ENCODE measurements at regions not wholly inside any gene's neighbourhood (a gene's known extent, or its start where the extent isn't known, plus 50 kb on each side); places are given as distances from the start of the nearest gene placed in this dataset.

DNA sequence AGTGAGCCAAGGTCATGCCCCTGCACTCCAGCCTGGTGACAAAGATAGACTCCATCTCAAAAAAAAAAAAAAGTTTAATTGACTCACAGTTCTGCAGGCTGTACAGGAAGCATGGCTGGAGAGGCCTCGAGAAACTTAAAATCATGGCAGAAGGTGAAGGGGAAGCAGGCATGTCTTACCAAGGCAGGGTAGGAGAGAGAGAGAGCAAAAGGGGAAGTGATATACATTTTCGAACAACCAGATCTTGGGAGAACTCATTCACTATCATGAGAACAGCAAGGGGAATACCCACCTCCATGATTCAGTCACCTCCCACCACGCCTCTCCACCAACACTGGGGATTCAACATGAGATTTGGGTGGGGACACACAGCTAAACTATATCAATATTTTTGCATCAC lies 315.2 kb upstream of the HTR2C start:
- TF ChIP-seq, protein P1, sequence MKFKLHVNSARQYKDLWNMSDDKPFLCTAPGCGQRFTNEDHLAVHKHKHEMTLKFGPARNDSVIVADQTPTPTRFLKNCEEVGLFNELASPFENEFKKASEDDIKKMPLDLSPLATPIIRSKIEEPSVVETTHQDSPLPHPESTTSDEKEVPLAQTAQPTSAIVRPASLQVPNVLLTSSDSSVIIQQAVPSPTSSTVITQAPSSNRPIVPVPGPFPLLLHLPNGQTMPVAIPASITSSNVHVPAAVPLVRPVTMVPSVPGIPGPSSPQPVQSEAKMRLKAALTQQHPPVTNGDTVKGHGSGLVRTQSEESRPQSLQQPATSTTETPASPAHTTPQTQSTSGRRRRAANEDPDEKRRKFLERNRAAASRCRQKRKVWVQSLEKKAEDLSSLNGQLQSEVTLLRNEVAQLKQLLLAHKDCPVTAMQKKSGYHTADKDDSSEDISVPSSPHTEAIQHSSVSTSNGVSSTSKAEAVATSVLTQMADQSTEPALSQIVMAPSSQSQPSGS (CRISPR knock-in tag; IDR thresholded peaks at IDR 0.05): no peak
- TF ChIP-seq, protein P2, sequence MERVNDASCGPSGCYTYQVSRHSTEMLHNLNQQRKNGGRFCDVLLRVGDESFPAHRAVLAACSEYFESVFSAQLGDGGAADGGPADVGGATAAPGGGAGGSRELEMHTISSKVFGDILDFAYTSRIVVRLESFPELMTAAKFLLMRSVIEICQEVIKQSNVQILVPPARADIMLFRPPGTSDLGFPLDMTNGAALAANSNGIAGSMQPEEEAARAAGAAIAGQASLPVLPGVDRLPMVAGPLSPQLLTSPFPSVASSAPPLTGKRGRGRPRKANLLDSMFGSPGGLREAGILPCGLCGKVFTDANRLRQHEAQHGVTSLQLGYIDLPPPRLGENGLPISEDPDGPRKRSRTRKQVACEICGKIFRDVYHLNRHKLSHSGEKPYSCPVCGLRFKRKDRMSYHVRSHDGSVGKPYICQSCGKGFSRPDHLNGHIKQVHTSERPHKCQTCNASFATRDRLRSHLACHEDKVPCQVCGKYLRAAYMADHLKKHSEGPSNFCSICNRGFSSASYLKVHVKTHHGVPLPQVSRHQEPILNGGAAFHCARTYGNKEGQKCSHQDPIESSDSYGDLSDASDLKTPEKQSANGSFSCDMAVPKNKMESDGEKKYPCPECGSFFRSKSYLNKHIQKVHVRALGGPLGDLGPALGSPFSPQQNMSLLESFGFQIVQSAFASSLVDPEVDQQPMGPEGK (CRISPR knock-in tag; IDR thresholded peaks at IDR 0.05; ENCODE audit: borderline replicate concordance): no peak
- TF ChIP-seq, protein P3, sequence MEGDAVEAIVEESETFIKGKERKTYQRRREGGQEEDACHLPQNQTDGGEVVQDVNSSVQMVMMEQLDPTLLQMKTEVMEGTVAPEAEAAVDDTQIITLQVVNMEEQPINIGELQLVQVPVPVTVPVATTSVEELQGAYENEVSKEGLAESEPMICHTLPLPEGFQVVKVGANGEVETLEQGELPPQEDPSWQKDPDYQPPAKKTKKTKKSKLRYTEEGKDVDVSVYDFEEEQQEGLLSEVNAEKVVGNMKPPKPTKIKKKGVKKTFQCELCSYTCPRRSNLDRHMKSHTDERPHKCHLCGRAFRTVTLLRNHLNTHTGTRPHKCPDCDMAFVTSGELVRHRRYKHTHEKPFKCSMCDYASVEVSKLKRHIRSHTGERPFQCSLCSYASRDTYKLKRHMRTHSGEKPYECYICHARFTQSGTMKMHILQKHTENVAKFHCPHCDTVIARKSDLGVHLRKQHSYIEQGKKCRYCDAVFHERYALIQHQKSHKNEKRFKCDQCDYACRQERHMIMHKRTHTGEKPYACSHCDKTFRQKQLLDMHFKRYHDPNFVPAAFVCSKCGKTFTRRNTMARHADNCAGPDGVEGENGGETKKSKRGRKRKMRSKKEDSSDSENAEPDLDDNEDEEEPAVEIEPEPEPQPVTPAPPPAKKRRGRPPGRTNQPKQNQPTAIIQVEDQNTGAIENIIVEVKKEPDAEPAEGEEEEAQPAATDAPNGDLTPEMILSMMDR (IDR thresholded peaks at IDR 0.05 in 2 of 3, conservative IDR thresholded peaks at IDR 0.05 in 1 of 3; ENCODE audit: insufficient read depth in 2 of 3, low read depth in 1 of 3, low read length in 3 of 3): no peak
- TF ChIP-seq ARID1B (IDR thresholded peaks at IDR 0.05) (no peak), MYC (IDR thresholded peaks at IDR 0.05; ENCODE audit: low read depth, low read length) (no peak), MYC (CRISPR knock-in tag; IDR thresholded peaks at IDR 0.05; ENCODE audit: borderline replicate concordance, low read depth) (no peak), ETV5 (CRISPR knock-in tag; IDR thresholded peaks at IDR 0.05; ENCODE audit: low read depth) (no peak), MAFK (IDR thresholded peaks at IDR 0.05; ENCODE audit: low read length) (no peak)
- TF ChIP-seq, protein P4, sequence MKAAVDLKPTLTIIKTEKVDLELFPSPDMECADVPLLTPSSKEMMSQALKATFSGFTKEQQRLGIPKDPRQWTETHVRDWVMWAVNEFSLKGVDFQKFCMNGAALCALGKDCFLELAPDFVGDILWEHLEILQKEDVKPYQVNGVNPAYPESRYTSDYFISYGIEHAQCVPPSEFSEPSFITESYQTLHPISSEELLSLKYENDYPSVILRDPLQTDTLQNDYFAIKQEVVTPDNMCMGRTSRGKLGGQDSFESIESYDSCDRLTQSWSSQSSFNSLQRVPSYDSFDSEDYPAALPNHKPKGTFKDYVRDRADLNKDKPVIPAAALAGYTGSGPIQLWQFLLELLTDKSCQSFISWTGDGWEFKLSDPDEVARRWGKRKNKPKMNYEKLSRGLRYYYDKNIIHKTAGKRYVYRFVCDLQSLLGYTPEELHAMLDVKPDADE (conservative IDR thresholded peaks at IDR 0.05; ENCODE audit: control insufficient read depth, low read depth, low read length): no peak
- TF ChIP-seq, protein P5, sequence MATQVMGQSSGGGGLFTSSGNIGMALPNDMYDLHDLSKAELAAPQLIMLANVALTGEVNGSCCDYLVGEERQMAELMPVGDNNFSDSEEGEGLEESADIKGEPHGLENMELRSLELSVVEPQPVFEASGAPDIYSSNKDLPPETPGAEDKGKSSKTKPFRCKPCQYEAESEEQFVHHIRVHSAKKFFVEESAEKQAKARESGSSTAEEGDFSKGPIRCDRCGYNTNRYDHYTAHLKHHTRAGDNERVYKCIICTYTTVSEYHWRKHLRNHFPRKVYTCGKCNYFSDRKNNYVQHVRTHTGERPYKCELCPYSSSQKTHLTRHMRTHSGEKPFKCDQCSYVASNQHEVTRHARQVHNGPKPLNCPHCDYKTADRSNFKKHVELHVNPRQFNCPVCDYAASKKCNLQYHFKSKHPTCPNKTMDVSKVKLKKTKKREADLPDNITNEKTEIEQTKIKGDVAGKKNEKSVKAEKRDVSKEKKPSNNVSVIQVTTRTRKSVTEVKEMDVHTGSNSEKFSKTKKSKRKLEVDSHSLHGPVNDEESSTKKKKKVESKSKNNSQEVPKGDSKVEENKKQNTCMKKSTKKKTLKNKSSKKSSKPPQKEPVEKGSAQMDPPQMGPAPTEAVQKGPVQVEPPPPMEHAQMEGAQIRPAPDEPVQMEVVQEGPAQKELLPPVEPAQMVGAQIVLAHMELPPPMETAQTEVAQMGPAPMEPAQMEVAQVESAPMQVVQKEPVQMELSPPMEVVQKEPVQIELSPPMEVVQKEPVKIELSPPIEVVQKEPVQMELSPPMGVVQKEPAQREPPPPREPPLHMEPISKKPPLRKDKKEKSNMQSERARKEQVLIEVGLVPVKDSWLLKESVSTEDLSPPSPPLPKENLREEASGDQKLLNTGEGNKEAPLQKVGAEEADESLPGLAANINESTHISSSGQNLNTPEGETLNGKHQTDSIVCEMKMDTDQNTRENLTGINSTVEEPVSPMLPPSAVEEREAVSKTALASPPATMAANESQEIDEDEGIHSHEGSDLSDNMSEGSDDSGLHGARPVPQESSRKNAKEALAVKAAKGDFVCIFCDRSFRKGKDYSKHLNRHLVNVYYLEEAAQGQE (IDR thresholded peaks at IDR 0.05; ENCODE audit: borderline replicate concordance): no peak
- TF ChIP-seq, protein P5 (CRISPR knock-in tag; IDR thresholded peaks at IDR 0.05; ENCODE audit: low read depth): no peak

All from K562 (cell line).